Suprapubic skin (tissue), 3 donors: ENCODE measurements at regions not wholly inside any gene's neighbourhood (a gene's known extent, or its start where the extent isn't known, plus 50 kb on each side); places are given as distances from the start of the nearest gene placed in this dataset.

Experiments
- CTCF ChIP-seq, 2 donors: fragments of 200-600 bp in 1 of 2; fragments of 450-650 bp in 1 of 2; sonication (generic) in 1 of 2; IDR thresholded peaks; one replicate each; pipeline ENCODE4 v1.5.1; 2016 to 2019; ENCODE audit warnings: antibody characterized with exemption in 2 of 2, mild to moderate bottlenecking in 1 of 2, moderate library complexity in 1 of 2
- EP300 ChIP-seq: sonication (generic); formaldehyde crosslinking; IDR thresholded peaks from one replicate; pipeline ENCODE4 v1.6.1; 2017; ENCODE audit warnings: antibody characterized with exemption

- TF ChIP-seq CTCF (IDR thresholded peaks at IDR 0.05) (no peak), EP300 (no peak)
Observed at GRCh38 chr18:67951137-67951536, 434.6 kb upstream of the DSEL start.
